NCI-H2227 (cell line): ENCODE measurements at regions not wholly inside any gene's neighbourhood (a gene's known extent, or its start where the extent isn't known, plus 50 kb on each side); places are given as distances from the start of the nearest gene placed in this dataset.
A peak's percentile ranks its signal among the peaks of the same experiment; 100 is the strongest.

ENCODE experiments used
- DNase-seq: peaks from one replicate; lab custom pipeline; 2025; ENCODE audit not compliant: unreplicated experiment; lab: John Stamatoyannopoulos, UW

DNA sequence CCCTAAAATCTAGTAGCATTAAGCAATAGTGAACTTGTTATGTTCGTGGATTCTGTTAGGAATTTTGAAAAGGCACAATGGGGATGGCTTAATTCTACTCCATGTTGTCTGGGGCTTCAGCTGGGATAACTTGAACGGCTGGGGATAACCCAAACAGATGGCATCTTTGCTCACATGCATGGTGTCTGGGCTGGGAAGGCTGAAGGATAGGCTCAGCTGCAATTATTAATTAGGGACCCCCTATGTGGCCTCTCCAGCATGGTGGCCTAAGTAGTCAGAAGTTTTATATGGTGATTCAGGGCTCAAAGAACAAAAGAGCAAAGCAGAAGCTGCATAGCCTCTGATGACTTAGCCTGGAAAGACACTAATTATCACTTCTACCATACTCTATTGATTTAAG lies 551.1 kb downstream of the PSAT1 start:
- no peak for DNase-seq

DNA sequence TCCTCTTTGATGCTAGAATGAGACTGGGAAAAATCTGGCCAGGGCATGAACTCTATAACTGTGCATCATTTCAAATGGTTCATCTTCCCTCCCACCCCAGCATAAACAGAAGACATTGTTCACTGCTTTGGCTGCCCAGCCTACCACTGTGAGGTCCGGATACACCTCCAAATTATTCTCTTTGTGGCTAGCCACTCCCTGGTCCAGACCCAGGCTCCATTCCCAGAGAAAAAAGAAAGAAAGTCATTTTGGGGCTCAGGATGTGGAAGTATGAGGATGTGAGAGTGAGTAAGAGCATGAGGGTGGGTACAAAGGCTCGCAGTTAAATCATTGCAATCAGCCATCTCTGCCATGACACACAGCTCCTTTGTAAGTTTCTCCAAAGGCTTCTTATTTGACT lies 559.2 kb downstream of the PSAT1 start:
- no peak for DNase-seq

DNA sequence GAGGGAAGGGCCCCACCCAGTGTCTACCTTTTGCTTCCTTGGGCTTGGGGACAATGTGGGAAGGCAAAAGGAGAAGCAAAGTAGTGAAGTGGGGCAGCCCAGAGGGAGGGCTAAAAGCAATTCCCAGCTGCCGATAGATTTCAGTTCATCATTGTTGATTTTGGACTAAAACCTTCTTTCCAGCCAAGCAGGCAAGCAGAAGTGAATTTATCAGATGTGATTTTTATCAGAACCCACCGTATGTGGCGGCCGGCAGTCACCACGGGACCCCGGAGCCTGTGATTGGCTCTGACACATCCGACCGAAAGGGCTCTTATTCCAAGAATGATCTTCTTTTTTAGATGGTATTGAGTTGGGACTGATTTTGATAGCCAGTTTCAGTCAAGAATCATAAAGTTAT lies 559.9 kb downstream of the PSAT1 start:
- peak; percentile 42 for DNase-seq

DNA sequence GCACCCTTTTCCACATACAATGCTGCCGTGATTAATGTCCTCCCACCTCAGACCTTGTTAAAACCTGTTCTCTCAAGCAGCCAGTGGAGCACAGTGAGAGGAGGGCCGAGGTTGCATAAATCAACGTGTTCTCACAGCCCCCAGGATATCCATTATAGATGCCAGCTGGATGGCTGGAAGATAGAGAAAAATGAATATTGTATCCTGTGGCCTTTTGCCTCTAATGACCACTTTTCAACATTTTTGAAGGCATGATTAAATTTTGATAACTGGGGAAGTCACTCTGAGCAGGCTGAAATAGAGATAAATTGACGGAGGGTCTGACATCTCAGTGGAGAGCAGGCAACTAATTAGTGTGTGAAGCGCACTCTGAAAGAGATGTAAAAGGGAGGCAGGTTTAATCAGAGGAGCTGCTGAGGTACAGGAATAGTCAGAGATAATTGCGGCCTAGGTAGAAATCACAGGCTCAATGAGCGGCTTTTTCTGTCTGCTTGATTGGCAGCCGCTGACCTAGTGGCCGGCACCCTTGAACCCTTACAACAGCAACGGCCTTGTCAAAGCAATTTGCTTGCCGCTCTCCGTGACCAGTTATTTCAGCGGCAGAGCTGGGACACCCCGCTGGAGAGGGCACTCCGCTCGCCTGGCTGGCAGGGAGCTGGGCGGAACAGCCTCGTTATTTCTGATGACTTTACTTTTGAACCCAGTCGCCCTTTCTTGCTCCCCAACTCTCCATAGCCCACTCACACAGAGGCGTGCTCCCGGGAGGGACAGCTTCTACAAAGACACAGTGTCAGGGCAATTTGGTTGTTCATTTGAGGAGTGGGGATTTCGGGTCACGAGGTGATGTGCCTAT lies 560.7 kb downstream of the PSAT1 start:
- DNase-seq, result peak; percentile 94

DNA sequence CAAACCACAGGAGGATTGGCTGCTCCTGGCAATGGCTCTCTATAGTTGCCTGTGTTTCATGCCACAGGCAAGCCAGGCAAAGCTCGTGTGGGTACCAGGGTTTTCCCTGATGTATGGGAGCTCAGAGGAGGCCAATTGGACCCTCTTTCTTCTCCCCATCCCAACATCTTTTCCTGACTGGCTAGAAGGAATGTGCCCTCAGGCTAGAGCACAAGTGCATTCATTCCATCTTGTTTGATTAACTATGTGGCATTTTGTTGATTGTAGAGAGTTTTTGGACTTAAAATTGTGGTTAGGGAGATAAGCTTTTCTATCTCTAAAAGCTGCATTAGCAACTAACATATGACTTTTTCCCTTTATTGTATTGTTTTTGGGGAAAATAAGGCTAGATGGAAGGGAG lies 561.3 kb downstream of the PSAT1 start:
- DNase-seq, result no peak

DNA sequence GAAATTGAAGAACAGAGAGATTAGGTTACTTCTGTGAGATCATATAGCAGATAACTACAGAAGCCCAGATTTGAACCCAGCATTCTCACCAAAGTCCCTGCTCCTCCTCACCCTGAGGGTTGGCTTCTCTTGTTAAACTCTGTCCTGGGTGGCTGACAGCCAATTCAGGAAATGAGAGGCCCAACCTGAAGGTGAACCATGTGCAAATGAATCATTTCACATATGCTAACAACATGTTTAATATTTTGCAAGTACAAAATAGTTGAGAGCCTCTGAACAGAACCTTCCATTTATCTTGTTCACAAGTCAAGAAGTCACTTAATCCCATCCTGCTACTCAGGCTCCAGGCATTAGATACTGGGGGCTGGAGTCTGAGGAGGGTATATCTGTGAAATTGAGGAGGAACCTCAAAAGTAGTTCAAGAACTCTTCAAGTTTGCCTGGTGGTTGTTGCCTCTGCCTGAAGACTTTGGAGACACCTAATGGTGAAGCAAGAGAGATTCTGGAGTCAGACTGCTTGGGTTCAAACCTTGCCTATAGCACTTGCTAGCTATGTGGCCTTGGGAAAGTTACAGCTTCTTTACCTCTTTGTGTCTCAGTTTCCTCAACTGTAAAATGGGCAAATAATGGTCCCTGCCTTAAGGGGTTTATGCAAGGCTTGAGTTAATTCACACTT lies 564.0 kb downstream of the PSAT1 start:
- no peak for DNase-seq

DNA sequence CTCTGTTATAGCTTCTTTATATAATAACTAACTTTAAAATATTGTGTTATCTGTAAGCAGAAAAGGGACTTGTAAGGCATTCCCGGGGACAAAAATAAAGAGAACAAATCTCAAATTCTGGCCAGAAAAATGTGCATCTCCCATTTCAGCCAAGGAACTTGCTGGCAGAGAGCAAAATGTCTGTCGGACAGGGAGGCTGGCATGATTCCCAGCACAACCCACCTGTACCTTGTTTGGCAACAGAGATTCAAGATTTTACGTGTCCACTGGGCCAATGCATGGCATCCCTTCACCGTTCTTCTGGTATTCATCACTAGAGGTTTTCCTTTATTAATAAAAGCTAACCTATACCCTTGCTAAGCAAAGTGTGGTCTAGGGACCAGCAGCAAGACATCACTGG lies 566.6 kb downstream of the PSAT1 start:
- no peak for DNase-seq

DNA sequence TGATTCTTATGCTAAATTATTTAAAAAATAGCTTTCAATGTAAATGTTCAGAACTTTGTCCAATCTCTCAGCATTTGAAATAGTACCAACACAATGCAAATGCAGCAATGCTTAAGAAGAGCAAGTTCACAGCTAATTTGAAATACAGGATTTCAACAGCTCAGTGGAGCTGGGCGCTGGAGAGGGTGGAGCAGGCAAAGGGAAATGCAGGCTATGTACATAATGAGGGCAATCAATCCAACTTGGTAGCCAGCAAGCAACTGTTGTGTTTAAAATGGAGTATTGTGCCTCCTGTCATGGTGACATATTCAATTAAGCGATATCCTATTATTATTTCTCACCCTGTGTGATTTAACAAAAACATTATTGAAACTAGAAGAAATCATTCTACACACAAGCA lies 568.8 kb downstream of the PSAT1 start:
- peak; percentile 30 for DNase-seq

DNA sequence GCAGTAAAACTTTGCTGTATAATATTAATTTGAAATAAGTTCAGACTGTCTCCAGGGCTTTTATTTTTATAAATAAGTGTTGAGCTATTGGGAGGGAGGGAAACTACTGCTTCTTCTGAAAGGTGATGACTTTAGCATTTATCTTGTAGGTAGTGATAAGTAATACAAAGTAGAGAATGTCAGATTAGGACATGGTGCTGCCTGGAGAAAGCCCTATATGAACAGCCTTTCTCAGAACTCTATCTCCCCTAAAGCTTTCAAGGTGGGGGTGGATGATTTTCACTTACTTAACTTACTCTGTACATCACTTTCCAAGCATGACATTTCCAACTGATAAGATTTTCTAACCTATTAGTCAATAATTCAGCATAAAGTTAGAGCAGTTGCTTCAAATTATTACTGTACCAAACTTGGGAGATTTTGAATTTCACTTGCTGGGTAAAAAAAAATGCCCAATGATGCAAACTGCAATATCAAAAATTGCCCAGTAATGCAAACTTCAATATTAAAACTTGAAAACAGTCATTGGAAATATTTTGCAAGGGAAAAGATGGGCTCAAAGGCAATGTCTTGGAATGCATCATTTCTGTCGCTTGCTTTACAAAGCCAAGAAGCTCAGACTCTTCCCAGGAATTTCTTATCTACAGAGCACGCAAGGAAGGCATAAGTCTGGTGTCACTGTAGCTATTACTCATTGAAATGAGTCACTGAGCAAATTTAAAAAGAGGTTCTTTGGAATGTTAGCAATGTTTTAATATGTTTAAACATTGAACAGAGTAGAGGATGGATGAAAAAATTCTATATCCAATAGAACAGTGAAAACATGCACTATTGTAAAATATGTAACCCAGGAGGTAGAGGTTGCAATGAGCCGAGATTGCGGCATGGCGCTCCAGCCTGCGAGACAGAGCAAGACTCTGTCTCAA lies 569.5 kb downstream of the PSAT1 start:
- DNase-seq, result no peak

DNA sequence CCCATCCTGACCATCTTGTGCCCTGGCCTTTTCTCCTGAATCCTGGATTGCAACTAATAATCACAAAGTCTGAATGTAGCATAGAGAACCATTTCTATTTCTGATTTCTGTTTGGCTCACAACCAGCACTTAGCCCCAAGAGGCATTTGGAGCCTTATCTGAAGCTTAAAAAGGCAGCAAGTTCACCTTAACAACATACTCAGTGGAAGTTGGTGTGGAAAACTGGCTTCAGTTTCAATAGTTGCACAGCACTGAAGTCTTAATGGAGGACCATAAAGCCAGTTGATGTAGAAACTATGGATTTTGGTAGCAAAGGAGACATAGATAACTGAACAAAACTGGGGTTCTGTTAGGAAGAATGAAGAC lies 574.1 kb downstream of the PSAT1 start:
- DNase-seq, result no peak

DNA sequence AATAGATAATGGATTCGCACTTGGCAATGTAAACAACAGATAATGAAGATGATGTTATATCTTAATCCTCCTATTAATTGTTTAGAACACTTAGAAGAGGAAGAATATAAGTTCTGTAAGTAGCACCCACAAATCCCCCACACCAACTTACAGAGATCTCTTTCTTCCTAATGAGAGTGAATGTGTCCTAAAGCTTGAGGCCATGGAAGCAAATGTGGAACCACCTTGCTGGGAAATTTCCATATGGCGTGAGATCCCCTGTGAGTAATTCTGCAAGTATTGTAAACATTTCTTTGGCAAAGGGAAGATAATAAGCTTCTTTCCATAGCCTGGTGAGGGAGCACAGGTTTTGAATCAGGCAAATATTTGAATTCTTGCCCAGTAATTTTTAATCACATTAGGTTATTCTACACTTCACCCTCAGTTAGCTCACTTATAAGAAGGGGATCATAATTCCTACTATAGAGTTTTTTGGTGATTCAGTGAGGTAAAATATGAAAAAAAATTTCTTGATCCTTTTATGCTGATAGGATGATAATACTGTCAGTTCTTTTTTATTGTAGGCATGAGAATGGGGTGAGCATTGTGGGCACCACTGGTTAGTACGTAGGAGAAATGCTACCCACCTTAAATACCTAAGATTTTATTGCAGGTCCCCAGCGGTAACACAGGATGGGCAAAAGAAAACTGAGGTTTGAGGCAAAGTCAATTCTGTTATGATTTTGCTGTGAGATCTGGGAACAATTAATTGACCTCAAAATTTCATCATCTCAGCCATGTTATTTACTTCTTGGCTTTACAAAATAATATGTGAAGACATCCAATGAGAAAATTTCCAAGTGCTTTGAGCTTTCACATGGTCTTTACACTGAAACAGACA lies 574.8 kb downstream of the PSAT1 start:
- no peak for DNase-seq

DNA sequence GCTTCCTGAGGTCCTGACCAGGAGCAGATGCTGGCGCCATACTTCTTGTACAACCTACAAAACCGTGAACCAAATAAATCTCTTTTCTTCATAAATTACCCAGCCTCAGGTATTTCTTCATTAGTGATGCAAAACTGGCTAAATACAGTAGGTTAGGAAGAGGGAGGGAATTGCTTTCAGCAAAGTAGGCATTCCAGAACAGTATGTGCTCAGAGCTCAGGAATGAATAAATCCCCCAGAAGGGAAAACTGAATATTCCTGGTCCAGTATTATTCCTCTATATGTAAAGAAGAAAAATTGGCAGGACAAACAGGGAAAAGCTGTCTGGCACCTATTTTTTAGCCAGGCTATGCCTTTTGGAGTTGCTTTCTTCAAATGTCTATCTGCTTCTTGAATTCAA lies 577.1 kb downstream of the PSAT1 start:
- DNase-seq, result no peak

DNA sequence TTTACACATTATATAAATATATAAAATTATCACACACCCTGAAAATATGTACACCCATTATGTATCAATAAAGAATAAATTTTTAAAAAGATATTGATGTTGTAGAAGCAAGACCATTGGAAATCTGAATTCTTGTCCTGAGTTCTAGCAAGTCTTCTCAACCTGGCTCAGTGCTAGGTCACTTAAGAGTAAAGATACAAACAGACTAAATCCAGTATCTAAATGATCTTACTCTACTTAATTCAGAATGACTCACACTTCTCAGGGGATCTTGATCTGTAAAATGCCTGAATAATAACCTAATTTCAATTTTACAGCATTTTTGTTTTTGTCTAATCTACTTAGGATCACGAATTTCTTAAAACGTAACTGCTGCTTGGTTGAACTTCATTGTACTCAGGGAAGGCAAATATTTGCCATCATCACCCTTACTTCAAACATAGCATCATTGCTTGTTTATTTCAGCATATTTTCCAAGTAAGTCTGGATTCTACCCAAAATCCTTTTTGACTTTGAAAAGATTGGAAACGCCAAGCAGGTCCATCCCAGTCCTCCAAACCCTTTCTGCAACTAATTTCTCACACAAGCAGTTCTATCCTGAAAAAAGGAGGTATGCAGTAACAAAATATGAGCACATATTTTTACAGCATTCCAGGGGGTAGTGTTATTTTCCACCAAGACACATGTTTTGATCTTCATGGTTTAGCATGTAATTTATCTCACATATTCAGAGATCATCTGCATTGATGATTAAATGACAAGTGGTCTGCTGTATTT lies 582.6 kb downstream of the PSAT1 start:
- no peak for DNase-seq

DNA sequence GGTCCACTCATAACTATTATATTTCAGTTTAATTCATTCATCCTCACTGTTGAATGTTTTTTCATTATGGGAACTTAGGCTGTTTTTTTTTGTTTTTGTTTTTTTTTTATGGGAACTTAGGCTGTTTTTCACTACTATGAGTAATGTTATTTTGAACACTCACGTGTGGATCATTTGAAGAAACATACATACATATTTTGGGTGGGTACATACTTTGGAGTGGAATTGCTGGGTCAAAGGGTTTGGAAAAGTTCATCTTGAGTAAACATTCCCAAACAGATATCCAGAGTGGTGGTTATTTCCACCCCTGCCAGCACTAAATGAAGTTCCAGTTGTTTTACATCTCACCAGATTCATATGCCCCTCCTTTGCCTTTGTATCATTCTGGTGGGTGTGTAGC lies 584.4 kb downstream of the PSAT1 start:
- no peak for DNase-seq

DNA sequence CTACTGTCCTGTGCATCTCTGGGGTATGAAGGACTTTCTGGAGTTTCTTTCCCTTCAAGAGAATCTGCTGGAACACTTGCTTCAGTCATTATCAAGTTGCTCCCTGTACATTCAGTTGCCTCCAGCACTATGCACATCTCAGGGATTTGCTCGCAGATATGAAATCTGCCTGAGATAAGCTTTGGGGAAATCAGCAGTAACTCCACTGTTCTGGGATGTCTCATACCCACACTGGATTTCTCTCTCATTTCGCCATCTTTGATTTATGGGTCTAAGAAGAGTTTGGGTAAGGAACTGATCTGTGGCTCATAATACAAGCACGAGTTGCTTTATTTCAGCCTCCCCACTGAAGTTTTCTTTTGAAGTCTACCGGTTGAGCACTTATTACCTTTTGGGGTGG lies 585.6 kb downstream of the PSAT1 start:
- DNase-seq, result no peak

DNA sequence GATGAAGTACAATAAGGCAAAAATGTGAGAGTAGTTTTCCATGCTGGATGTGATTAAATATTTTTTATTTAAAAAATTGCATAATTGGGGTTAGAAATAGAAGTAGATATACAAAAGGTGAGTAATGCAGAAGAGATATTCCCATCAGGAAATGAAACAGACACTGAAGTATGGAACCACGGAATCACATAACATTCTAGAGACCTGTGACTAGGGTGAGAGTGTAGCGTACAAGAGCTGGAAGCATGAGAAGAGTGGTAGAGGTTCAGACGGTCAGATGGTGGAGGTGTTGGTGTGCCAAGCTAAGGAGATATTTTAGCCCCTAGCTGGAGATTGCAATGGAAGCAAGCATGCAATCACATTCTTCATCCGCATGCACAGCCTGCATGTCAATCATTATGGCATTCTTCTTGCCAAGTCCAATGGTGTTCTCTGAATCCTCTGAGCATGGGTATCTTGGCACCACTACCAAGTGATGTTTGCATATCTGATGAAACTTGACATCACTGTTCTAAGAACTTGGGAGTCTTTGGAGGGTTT lies 587.8 kb downstream of the PSAT1 start:
- no peak for DNase-seq

DNA sequence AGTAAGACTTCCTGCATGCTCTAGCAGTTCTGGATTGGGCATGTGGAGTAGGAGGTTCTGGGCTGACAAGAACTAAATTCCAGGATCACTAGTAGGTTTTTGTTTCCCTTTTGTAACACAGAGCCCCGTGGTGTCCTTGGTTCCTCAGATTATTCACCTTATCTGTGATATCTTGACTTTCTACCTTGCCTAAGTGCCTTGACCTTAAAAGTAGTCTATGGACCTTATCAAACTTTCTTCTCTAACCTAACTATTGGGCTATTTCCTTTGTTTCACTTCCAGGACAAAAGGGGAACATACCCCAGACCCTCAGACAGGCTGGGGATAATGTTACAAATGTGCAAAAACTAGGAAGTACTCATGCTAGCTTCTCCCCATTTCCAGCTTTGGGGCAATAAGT lies 595.3 kb downstream of the PSAT1 start:
- DNase-seq, result no peak

DNA sequence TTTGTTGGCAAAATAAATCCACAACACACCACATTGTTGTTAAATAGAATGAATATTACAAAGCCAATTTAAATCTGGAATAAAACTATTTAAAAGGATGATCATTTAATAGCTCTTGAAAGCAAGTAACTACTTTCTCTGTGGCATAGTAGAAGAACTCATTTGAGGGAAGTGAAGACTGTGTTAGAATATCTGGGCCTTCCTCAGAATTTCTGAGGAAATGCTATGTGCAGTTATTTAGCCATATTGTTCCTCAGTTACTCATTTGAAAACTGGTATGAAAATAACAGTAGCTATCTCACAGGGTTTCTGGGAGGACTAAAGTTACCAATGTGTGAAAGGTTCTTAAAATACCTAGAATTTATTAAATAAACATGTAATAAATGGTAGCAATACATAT lies 595.8 kb downstream of the PSAT1 start:
- no peak for DNase-seq

DNA sequence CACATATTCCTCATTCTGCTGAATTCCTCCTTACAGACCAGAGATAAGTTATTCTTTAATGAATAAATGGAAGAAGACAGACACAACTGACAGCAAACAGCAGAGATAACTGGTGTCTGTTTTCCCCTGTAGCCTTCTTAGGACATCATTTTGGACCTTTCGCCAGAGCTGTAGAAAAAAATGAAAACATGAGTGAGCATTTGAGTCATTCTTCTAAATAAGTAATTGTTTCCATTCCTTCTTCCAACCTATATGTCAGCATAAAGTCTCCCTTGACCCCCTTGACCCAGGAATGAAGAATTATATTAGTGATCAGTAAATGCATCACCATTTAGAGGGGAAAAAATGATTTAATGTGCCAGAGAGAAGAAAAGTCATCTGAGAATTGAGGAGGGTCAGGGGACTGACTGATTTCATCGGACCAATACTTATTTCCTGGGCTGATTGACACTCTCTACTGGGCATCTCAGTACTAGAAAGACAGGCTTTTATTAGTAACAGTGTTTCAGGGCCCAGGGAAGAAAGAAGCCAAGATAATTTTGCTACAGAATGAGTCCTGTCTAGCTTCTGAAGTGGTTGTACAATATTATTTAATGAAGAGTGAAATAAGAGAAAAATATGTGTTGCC lies 597.0 kb downstream of the PSAT1 start:
- DNase-seq, result no peak
